ENCODE measurements at regions not wholly inside any gene's neighbourhood (a gene's known extent, or its start where the extent isn't known, plus 50 kb on each side); places are given as distances from the start of the nearest gene placed in this dataset.
"Not testable (repeated sequence)": the region's sequence is repeated elsewhere in the genome, so short reads cannot be mapped to it uniquely, and the experiment has no call there.

DNA sequence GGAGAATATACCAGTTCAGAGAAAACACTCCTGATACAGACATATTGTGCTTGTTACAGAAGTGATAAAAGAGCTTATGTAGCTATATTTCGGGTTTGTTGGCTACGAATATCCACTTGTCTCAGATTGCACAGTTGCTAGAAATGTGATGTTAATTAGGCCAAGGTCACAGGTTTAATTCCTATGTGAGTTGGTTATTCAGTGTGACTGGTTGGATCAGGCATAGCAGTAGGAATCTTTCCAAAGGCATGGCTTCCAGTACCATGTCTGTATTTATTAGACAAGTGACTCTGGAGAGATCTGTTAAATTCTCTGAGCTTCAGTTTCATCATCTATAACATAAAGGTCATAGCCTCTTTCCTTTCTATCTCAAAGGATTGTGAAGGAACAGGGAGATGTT lies 152.7 kb upstream of the KITLG start:
- DNase-seq: no peak

DNA sequence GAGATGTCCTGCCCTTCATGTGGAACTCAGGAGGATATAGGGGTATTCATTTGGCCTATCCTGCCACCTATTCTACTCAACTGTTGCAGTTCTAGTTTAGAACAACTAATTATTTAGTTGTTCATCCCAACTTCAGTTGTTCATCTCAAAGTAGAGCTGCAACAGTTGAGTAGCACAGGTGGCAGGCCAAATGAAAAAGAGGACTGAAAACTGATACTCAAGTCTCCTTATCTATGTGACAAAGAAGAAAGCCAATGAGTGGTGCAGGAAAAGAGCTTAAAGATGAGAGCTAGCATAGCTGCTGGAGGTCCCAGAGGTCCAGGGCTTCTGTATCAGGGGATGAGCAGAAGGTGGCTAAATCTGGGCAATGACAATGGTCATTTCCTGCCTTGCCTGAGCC lies 148.9 kb upstream of the KITLG start:
- no peak for DNase-seq

DNA sequence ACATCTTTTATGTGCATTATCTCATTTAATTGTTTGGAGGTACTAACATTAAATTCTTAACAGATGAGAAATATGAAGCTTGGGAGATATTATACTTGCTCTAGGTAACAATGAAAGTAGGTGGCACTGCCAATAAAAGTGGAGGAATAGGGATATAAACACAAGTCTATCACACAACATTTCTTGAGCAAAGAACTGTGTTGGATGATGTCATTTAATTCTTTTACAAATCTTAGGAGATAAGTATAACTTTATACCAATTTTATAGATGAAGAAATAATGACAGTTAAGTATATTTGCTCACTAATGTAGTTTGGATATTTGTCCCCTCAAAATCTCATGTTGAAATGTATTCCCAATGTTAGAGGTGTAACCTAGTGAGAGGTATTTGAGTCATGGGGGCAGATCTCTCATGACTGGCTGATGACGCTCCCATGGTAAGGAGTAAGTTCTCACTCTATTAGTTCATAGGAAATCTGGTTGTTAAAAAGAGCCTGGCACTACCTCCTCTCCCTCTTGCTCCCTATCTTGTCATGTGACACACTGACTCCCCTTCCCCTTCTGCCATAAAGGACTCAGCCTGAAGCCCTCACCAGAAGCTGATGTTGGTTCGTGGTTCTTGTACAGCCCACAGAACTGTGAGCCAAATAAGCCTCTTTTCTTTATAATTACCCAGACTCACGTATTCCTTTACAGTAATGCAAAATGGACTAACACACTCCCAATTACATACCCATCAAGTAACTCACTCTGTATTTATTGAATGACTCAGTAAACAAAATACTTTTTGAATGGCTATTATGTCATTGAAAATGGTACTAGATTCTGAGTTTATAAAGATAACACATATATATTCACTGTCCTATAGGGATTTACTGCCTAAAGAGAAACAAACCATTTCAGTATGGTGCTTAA lies 146.8 kb upstream of the KITLG start:
- DNase-seq: no peak

DNA sequence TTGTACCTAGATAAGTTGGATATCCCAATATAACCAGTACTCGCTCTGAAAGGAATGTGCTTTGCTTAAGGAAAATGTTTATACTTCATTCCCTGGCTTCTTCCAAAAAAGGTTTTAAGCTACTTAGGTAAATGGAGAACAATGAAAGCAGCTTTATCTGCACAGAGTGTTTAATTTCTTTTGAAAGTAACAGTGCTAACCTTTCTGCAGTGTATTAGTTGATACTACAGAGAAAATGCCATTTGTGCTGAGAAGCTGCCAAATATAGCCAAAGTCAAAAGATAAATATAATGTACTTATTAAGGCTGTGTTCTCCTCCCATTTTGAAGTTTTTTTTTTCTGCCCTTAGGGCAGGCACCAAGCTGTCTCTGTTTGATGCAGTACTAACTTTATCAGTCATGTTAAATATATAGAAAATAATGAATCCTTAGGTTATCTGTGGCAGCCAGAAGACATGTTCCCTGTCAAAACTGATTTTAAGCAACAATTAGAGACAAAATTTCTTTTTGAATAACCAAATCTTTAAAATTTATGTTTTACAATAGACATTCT lies 145.4 kb upstream of the KITLG start:
- no peak for DNase-seq

DNA sequence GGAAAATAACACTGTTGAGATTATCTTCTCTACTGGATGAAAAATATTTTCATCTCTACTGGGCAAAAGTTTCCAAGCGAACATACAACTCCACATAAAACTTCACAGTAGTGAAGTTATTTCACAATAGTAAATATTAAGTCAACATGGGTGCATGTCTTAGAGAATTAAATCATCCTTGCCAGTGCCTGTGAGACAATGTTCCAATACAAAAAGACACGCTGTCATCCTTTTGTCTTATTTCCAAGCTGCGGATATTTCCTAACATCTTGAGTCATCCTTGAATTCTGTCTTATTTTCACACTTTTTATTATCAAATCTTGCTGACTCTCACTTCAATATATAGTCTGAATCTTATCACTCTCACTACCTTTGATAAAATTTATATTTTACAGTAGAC lies 142.9 kb upstream of the KITLG start:
- no peak for DNase-seq

DNA sequence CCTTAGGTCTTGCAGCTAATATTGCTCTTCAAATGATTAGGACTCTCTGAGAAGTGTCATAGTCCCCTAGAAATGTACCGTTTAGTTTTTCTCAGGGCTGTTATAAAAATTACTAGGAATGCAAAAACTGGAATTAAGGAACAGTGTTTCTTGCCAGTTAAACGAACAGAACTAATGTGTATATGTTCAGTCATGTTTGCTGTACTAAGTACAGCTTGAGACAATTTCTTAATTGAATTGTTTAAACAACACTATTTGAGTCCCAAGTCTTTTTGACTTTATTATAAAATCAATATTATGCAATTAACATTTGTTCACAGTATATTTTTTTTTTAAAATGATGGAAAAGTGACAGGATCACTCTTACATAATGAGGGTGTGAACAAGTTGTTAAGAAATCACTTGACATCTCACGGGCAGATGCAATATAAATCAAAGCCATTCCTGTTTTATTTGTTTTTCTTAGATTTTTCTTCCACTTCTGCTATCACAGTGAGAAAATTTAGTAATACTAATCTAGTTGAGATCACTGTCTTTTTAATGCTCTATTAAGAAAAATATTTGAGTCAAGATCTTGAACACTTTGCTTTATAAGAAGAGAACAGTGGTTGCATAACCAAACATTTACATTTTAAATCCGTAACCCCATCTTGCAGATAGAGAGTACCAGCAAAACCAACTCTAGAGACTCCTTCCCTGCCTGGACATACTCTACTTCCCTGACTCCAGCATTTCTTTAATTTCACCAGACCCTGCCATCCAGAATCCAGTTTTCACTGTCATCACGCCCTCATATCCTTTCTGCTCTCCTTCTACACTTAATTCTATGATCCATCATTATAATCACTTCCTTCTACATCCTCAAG lies 140.7 kb upstream of the KITLG start:
- DNase-seq: no peak

DNA sequence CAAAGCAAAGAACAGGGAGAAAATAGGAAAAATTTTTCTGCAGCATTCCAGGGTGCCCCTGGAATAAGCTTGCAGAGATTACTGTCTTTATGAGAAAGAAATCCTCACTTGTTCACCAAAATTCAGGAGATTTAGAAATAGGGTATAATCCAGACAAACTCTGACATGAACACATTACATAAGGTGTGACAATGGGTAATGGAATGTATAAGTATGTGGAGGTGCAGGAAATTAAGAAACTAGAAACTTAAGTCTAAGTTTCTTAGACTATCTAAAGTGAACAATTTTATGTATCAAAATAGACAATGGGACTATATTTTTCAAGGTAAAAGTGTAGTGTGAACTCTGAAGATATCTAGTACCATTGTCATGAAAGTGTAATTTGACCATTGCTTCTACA lies 140.0 kb upstream of the KITLG start:
- no peak for DNase-seq

DNA sequence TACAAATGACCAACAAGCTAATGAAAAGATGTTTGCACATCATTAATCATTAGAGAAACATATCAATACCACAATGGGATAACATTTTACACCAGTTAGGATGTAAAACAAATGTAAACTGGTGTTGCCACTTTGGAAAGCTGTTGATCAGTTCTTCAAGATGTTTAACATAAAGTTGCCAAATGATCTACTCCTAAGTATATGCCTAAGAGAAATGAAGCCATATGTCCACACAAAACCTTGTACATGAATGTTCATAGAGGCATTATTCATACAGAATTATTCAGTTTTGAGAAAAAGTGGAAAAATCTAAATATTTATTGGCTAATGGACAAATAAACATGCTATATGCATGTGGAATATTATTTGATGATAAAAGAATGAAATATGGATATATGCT lies 136.9 kb upstream of the KITLG start:
- no peak for DNase-seq

DNA sequence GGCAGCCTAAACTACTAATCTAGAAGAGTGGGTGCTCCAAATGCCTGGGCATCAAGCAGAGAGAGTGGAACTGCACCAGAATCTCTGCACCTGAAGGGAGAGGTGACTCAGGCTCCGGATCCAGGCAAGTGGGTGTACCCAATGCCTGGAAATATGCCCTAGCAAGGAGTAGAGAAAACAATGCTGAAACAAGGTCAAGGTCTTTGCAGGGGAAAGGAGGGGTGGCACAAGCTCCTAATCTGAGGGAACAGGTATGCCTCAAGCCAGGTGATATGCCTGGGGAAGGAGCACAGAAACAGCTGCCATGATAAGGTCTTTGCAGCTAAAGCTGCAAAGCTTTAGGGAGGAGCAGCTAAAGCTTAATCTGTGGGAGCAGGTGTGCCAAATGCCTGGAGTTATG lies 136.0 kb upstream of the KITLG start:
- DNase-seq: no peak

DNA sequence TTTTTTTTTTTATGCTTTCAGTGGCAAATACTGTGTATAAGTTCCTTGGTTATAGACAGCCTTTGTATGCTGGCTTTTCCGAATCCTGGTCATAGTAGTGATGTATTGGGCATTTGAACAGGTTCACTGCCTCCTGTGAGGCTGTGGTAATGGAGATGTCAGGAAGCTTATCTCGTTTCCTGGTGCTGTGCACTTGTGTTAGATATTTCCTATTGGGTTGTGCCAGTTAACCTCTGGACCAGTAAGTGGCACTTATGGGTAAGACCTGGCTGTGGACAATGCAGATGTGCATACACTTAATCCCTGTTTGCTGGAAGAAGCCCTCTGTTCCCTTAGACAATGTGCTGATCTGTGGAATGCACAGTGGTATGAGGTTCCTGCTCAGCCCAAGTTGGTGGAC lies 135.4 kb upstream of the KITLG start:
- no peak for DNase-seq

DNA sequence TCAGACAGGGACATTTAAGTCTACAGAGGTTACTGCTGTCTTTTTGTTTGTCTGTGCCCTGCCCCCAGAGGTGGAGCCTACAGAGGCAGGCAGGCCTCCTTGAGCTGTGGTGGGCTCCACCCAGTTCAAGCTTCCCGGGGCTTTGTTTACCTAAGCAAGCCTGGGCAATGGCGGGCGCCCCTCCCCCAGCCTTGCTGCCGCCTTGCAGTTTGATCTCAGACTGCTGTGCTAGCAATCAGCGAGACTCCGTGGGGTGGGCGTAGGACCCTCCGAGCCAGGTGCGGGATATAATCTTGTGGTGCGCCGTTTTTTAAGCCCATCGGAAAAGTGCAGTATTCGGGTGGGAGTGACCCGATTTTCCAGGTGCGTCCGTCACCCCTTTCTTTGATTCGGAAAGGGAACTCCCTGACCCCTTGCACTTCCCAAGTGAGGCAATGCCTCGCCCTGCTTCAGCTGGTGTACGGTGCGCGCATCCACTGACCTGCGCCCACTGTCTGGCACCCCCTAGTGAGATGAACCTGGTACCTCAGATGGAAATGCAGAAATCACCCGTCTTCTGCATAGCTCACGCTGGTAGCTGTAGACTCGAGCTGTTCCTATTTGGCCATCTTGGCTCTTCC lies 134.1 kb upstream of the KITLG start:
- DNase-seq: not testable (repeated sequence)

DNA sequence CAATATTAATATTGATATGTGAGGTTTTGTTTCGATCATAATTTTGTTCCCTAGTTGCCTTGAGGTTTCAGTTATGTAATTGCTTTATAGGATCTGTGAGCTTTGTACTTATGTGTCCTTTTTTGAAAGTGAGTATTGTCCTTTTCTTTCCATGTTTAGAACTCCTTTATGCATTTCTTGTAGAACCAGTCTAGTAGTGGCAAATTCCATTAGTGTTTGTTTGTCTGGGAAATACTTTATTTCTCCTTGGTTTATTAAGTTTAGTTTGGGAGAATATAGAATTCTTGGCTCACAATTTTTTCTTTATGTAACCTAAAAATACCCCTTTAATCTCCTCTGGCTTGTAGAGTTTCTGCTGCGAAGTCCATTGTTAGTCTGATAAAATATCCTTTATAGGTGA lies 127.5 kb upstream of the KITLG start:
- no peak for DNase-seq

DNA sequence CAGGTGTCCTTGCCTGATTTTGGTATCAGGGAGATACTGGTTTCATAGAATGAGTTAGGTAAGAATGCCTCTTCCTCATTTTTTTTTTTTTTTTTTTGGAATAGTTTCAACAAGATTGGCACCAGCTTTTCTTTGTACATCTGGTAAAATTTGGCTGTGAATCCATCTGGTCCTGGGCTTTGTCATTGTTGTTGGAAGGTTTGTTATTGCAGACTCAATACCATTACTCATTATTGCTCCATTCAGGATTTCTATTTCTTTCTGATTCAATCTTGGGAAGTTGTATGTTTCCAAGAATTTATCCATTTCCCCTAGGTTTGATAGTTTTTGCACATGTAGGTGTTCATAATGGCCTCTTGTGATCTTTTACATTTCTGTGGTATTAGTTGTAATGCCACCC lies 126.0 kb upstream of the KITLG start:
- DNase-seq: no peak

DNA sequence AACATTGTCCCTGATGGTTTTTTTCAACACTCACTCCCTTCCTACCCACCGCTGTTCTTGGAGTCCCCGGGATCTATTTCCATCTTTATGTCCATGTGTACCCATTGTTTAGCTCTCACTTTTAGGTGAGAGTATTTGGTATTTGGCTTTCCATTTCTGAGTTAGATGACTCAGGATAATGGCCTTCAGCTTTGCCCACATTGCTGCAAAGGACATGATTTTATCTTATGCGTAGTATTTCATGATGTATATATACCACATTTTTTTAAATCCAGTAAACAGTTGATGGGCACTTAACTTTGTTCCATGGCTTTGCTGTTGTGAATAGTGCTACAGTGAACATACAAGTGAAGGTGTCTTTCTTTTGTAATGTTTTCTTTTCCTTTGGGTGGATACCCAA lies 123.5 kb upstream of the KITLG start:
- DNase-seq: no peak

DNA sequence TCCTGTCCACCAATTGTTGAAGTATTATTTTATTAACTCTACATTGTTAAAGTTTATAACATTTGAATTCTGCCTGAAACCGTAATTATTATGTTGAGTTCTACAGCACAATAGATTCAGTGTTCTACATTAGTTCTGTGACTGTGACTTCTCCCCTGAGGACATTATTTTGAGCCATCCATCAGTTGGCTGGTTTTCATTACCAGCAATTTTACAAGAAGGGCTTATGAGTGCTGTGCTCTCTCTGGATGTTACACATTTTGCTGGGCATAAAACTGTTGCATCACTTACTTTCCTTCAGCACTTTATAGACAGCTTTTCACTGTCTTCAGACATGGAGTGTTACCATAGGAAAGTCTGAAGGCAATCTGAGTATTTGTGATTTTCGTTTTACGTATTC lies 118.2 kb upstream of the KITLG start:
- no peak for DNase-seq

DNA sequence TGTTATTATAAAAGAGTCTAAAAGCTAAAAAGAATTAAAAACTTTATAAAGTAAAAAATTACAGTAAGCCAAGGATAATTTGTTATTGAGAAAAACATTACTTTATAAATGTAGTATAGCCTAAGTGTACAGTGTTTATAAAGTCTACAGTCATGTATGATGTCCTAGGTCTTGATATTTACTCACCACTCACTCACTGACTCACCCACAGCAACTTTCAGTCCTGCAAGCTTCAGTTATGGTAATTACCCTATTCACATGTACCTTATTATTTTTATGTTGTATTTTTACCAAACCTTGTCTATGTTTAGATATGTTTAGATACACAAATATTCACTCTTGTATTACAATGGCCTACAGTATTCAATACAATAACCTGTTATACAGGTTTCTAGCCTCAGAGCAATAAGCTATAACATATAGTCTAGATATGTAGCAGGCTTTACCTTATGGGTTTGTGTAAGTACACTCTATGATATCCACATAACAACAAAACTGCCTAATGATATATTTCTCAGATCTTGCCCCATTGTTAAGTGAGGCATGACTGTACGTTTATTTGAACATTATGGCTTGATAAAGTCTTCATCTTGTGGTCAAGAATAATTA lies 113.7 kb upstream of the KITLG start:
- DNase-seq: no peak

DNA sequence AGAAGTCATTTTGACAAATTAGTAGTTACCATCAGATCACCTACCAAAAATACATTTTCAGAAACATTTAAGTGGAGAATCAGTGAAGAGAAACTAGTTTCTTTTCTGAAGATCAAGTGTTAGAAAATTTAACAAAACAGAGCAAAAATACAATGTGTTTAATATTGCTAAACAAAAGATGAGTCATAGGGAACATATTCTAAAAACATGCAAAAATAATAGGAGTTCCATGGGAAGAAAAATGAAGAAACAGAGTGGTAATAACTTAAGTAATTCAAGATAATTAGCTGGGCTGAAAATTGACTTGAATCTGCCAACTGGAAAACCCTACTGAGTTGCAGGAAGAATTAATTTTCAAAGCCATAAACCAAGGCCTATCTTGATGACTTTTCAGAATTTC lies 111.5 kb upstream of the KITLG start:
- no peak for DNase-seq

DNA sequence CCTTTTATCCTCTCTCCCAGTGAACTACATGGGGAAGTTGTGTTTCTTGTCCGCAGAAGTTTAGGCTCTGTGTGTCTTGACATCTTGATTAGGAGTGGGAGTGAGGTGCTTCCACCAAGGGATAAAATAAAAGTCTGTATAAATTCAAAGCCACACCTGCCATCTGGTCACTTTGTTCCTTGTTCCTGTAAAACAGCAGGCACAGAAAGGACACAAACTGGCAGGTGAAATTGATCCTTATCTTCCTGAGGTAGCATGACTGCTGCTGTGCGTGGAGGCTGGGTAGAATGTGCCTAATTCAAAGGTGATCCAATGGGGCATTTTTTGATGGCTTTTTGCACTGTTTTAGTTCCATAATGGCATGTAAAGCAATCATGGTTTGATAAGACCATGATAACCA lies 104.3 kb upstream of the KITLG start:
- DNase-seq: no peak

DNA sequence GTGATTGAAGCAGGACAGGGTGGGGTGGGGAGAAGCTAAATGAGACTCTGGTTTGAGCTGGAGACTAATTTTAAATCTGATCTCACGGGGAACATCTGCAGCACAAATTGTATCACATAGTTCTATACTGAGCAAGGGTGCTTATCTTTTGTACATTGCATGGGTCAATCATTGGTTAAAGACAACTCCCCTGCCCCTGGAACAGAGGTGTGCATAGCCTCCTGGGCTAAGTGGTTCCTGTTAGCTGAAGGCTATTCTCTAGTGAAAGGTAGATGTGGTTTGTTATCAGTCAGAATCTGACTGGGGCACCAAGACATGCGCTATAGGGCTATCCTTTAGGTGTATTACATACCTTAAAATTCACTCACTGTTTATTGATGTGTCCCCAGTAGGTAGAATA lies 103.9 kb upstream of the KITLG start:
- no peak for DNase-seq

DNA sequence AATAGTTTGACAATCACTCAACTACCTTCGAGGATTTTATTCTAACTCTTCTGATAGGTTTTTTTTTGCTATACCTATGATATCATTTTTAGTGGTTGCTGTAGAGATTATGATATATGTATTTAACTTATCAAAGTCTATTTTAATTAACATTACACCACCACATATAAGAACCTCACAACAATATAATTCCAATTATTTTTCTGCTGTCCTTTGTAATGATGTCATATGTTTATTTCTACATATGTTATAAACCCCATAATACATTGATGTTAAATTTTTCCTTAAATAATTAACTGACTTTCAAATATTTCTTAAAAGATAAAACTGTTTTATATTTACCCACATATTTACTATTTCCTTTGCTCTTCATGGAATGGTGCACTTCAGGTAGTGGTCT lies 103.4 kb upstream of the KITLG start:
- no peak for DNase-seq

DNA sequence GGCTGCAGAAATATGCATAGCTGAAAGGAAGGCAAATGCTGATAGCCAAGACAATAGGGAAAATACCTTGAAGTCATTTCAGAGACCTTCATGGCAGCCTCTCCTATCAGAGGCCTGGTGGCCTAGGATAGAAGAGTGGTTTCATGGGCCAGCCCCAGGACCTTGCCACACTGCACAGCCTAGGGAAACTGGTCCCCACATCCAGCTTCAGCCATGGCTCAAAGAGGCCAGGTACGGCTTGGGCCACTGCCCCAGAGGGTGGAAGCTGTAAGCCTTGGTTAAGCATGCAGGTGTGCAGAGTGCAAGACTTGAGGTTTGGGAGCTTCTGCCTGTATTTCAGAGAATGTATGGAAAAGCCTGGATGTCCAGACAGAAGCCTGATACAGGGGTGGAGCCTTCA lies 101.0 kb upstream of the KITLG start:
- no peak for DNase-seq

DNA sequence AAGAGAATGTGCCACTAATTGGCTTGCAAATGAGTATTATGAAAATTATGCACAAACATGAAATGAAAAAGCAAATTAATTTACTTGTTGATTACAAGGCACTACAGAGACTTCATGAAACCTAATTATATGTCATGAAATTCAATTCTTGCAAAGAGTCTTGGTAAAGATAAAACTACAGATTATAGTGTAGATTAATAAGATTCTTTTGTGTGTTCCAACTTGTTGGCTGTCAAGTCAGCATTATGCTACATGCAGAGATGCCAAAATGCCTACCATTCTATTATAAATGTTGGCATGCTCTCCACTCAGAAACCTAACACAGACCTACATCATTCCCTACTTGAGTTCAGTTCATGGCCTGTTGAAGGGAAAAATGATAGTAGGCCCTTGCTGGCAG lies 97.2 kb upstream of the KITLG start:
- DNase-seq: no peak

DNA sequence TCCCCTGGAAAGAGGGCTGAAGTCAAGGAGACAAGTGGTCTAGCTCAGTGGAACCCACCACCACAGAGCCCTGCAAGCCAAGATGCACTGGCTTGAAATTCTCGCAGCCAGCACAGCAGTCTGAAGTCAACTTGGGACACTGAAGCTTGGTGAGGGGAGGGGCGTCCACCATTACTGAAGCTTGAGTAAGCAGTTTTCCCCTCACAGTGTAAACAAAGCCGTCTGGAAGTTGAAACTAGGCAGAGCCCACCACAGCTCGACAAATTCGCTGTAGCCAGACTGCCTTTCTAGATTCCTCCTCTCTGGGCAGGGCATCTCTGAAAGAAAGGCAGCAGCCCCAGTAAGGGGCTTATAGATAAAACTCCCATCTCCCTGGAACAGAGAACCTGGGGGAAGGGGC lies 87.3 kb upstream of the KITLG start:
- not testable (repeated sequence) for DNase-seq
